ENCODE measurements at regions not wholly inside any gene's neighbourhood (a gene's known extent, or its start where the extent isn't known, plus 50 kb on each side); places are given as distances from the start of the nearest gene placed in this dataset.

DNA sequence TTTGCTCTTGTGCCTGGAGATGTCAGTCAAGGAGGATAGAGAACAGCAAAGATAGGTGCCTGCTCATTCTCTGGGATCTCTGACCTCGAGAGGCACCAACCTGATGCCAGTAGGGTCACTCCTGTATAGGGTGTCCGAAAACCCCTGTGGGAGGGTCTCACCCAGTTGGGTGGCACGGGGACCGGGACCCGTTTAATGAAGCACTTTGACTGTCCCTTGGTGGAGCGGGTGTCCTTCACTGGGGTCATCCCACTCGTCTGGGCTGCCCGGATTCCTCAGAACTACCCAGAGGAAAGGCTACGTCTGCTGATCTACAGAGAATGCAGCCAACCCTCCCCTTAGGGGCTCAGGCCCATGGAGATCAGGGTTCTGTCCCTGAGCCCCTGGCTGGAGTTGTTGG is 157.6 kb downstream of the CAPZA3 start:
- Histone ChIP-seq H3K9me3 (ENCODE audit: control insufficient read depth in 1 of 2, low read length in 2 of 2) (no peaks in the 10 kb centered on the region), H3K27me3 (ENCODE audit: control insufficient read depth in 1 of 2, insufficient read depth in 2 of 2, low read length in 2 of 2) (no peaks in the 10 kb centered on the region), H3K9ac (ENCODE audit: low read depth in 1 of 2, low read length in 2 of 2) (no peak overlapping the region), H3K36me3 (ENCODE audit: control insufficient read depth in 1 of 2, insufficient read depth in 2 of 2, low read length in 2 of 2) (no peaks in the 10 kb centered on the region), H3K4me1 (ENCODE audit: control insufficient read depth in 1 of 2, insufficient read depth in 2 of 2, low read length in 2 of 2) (no peaks in the 10 kb centered on the region), H3K27ac (ENCODE audit: low read depth, low read length) (no peak overlapping the region), H3K4me3 (ENCODE audit: low read depth in 1 of 2, low read length in 2 of 2) (no peak overlapping the region)

DNA sequence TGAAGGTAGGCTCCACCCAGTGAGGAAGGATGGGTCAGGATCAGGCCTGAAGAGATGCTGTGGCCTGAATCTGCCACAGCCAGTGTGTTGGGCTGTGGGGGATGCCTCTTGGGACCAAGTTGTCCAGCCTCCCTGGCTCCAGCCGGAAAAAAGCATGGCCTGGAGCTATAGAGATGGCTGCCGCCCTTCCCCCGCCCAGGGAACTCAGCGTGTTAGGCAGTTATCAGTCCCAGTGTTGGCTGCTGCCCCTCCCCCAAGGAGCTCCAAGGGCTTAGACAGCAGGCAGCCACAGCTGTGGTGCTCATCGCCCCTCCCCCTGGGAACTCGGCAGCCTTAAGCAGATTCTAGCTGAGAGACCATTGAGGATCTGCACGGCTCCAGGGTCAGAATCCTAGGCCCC is 158.0 kb downstream of the CAPZA3 start:
- Histone ChIP-seq H3K4me3 (ENCODE audit: low read depth in 1 of 2, low read length in 2 of 2) (no peak overlapping the region), H3K27ac (ENCODE audit: low read depth, low read length) (no peak overlapping the region), H3K9me3 (ENCODE audit: control insufficient read depth in 1 of 2, low read length in 2 of 2) (no peaks in the 10 kb centered on the region), H3K9ac (ENCODE audit: low read depth in 1 of 2, low read length in 2 of 2) (no peak overlapping the region), H3K4me1 (ENCODE audit: control insufficient read depth in 1 of 2, insufficient read depth in 2 of 2, low read length in 2 of 2) (no peaks in the 10 kb centered on the region), H3K27me3 (ENCODE audit: control insufficient read depth in 1 of 2, insufficient read depth in 2 of 2, low read length in 2 of 2) (no peaks in the 10 kb centered on the region), H3K36me3 (ENCODE audit: control insufficient read depth in 1 of 2, insufficient read depth in 2 of 2, low read length in 2 of 2) (no peaks in the 10 kb centered on the region)

- Histone ChIP-seq H3K9me3 (ENCODE audit: control insufficient read depth in 1 of 2, low read length in 2 of 2) (no peaks in the 10 kb centered on the region), H3K4me3 (ENCODE audit: low read depth in 1 of 2, low read length in 2 of 2) (no peak overlapping the region)
Observed at GRCh38 chr12:18897823-18898222, 159.9 kb downstream of the CAPZA3 start.

DNA sequence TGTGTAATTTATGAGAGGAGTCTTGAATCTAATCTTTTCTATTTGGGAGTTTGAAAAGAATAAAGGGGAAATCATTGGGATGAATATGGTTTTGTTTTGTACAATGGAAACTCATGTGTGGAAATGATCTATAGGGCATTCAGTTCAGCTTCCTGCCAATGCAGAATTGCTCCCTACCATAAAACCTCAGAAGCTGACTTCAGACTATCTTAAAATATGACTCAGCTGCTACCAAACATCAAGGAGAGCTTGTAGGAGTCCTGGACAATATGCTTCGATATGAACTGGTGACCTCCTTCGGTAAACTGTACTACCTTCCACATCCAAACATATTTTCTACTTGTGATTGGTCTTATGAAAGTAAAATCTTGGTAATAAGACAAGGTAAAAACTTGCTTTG is 160.6 kb downstream of the CAPZA3 start:
- H3K36me3 ChIP-seq (ENCODE audit: control insufficient read depth in 1 of 2, insufficient read depth in 2 of 2, low read length in 2 of 2) = no peaks in the 10 kb centered on the region
- no peaks in the 10 kb centered on the region for H3K9me3 ChIP-seq (ENCODE audit: control insufficient read depth in 1 of 2, low read length in 2 of 2)
- H3K27me3 ChIP-seq (ENCODE audit: control insufficient read depth in 1 of 2, insufficient read depth in 2 of 2, low read length in 2 of 2) = no peaks in the 10 kb centered on the region
- H3K9ac ChIP-seq (ENCODE audit: low read depth in 1 of 2, low read length in 2 of 2) = no peak overlapping the region
- H3K27ac ChIP-seq (ENCODE audit: low read depth, low read length) = no peak overlapping the region
- no peak overlapping the region for H3K4me3 ChIP-seq (ENCODE audit: low read depth in 1 of 2, low read length in 2 of 2)
- no peaks in the 10 kb centered on the region for H3K4me1 ChIP-seq (ENCODE audit: control insufficient read depth in 1 of 2, insufficient read depth in 2 of 2, low read length in 2 of 2)

More at GRCh38 chr12:18897823-18898222, 159.9 kb downstream of the CAPZA3 start:
- Histone ChIP-seq H3K27me3 (ENCODE audit: control insufficient read depth in 1 of 2, insufficient read depth in 2 of 2, low read length in 2 of 2) (no peaks in the 10 kb centered on the region), H3K9ac (ENCODE audit: low read depth in 1 of 2, low read length in 2 of 2) (no peak overlapping the region), H3K36me3 (ENCODE audit: control insufficient read depth in 1 of 2, insufficient read depth in 2 of 2, low read length in 2 of 2) (no peaks in the 10 kb centered on the region), H3K4me1 (ENCODE audit: control insufficient read depth in 1 of 2, insufficient read depth in 2 of 2, low read length in 2 of 2) (no peaks in the 10 kb centered on the region), H3K27ac (ENCODE audit: low read depth, low read length) (no peak overlapping the region)

DNA sequence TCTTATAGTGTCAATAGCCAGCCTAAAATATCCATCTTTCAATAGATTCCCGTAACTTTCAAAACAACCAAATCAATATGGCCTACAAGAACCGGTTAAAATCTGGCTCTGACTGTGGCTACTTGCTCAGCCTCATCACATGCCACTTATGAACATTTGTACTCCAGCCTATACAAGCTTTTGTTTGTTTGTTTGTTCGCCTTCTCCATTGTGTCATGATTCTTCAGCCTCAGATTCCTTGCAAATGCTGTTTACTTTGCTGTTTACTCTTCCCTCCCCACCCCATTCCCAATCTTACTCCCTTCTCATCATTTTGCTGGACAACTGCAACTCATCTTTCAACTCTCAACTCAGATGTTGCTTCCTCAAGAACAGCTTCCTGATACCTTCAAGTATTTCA is 161.2 kb downstream of the CAPZA3 start:
- H3K9me3 ChIP-seq (ENCODE audit: control insufficient read depth in 1 of 2, low read length in 2 of 2) = no peaks in the 10 kb centered on the region
- no peak overlapping the region for H3K27ac ChIP-seq (ENCODE audit: low read depth, low read length)
- no peak overlapping the region for H3K9ac ChIP-seq (ENCODE audit: low read depth in 1 of 2, low read length in 2 of 2)
- H3K4me3 ChIP-seq (ENCODE audit: low read depth in 1 of 2, low read length in 2 of 2) = no peak overlapping the region
- no peaks in the 10 kb centered on the region for H3K27me3 ChIP-seq (ENCODE audit: control insufficient read depth in 1 of 2, insufficient read depth in 2 of 2, low read length in 2 of 2)
- no peaks in the 10 kb centered on the region for H3K36me3 ChIP-seq (ENCODE audit: control insufficient read depth in 1 of 2, insufficient read depth in 2 of 2, low read length in 2 of 2)
- H3K4me1 ChIP-seq (ENCODE audit: control insufficient read depth in 1 of 2, insufficient read depth in 2 of 2, low read length in 2 of 2) = no peaks in the 10 kb centered on the region

DNA sequence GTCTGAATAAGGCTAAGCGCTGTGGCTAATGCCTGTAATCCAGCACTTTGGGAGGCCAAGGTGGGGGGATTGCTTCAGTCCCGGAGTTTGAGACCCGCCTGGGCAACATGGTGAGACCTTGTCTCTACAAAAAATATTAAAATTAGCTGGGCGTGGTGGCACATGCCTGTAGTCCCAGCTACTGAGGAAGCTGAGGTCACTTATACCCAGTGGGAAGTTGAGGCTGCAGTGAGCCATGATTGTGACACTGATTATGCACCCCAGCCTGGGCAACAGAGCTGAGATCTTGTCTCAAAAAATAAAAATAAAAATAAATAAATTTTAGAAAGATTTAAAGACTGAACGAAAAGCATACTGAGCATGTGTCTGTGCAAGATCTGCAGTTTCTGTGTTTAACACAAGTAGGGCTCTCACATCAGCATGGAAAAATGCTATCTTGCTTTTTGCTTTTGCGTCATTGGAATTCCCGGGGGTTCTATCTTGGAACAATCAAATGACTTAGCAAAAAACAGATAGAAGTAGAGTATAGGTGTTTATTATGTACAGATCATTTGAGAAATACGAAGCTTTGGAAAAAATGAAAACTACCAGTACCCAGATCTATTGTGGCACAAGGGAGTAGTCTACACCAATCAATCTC is 161.9 kb downstream of the CAPZA3 start:
- H3K4me1 ChIP-seq (ENCODE audit: control insufficient read depth in 1 of 2, insufficient read depth in 2 of 2, low read length in 2 of 2) = no peaks in the 10 kb centered on the region
- no peak overlapping the region for H3K9ac ChIP-seq (ENCODE audit: low read depth in 1 of 2, low read length in 2 of 2)
- no peaks in the 10 kb centered on the region for H3K9me3 ChIP-seq (ENCODE audit: control insufficient read depth in 1 of 2, low read length in 2 of 2)
- no peaks in the 10 kb centered on the region for H3K27me3 ChIP-seq (ENCODE audit: control insufficient read depth in 1 of 2, insufficient read depth in 2 of 2, low read length in 2 of 2)
- H3K36me3 ChIP-seq (ENCODE audit: control insufficient read depth in 1 of 2, insufficient read depth in 2 of 2, low read length in 2 of 2) = no peaks in the 10 kb centered on the region
- H3K4me3 ChIP-seq (ENCODE audit: low read depth in 1 of 2, low read length in 2 of 2) = no peak overlapping the region
- H3K27ac ChIP-seq (ENCODE audit: low read depth, low read length) = no peak overlapping the region

GRCh38 chr12:18905134-18905533 is 167.2 kb downstream of the CAPZA3 start:
- Histone ChIP-seq H3K9me3 (ENCODE audit: control insufficient read depth in 1 of 2, low read length in 2 of 2) (no peaks in the 10 kb centered on the region), H3K27ac (ENCODE audit: low read depth, low read length) (no peak overlapping the region), H3K27me3 (ENCODE audit: control insufficient read depth in 1 of 2, insufficient read depth in 2 of 2, low read length in 2 of 2) (no peaks in the 10 kb centered on the region), H3K9ac (ENCODE audit: low read depth in 1 of 2, low read length in 2 of 2) (no peak overlapping the region), H3K36me3 (ENCODE audit: control insufficient read depth in 1 of 2, insufficient read depth in 2 of 2, low read length in 2 of 2) (no peaks in the 10 kb centered on the region), H3K4me1 (ENCODE audit: control insufficient read depth in 1 of 2, insufficient read depth in 2 of 2, low read length in 2 of 2) (no peaks in the 10 kb centered on the region), H3K4me3 (ENCODE audit: low read depth in 1 of 2, low read length in 2 of 2) (no peak overlapping the region)

DNA sequence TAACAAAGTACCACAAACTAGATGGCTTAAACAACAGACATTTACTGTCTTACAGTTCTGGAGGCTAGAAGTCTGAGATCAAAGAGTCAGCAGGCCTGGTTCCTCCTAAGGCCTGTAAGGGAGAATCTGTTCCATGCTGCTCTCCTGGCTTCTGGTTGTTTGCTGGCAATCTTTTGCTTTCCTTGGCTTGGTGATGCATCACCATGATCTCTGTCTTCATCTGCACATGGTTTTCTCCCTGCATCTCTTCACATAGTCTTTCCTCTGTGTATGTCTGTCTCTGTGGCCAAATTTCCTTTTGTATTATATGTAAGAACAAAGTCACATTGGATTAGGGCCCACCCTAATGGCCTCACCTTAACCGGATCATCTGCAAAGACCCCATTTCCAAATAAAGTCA is 168.5 kb downstream of the CAPZA3 start:
- H3K4me1 ChIP-seq (ENCODE audit: control insufficient read depth in 1 of 2, insufficient read depth in 2 of 2, low read length in 2 of 2) = no peaks in the 10 kb centered on the region
- no peaks in the 10 kb centered on the region for H3K36me3 ChIP-seq (ENCODE audit: control insufficient read depth in 1 of 2, insufficient read depth in 2 of 2, low read length in 2 of 2)

DNA sequence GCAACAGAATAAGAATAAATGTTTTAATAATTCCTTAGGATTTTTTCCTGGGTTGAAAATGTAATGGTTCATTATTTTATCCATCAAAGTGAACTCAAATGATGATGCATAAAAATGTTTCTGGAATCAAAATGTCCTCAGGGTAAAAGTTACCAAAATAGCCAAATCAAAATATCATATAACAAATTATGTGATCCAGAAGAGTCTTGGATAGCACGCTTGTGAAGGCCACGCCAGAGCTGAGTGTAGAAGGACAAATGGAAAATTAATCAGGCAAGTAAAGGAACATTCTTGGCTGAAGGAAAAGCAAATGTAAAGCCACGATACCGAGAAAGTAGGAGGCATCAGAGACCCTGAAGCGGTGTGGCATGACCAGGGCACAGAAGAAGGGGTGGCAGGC is 169.2 kb downstream of the CAPZA3 start:
- Histone ChIP-seq H3K9me3 (ENCODE audit: control insufficient read depth in 1 of 2, low read length in 2 of 2) (peaks cover under 1 to 1% of the 10 kb centered on the region in 2 donors), H3K4me3 (ENCODE audit: low read depth in 1 of 2, low read length in 2 of 2) (no peak overlapping the region), H3K4me1 (ENCODE audit: control insufficient read depth in 1 of 2, insufficient read depth in 2 of 2, low read length in 2 of 2) (no peaks in the 10 kb centered on the region), H3K36me3 (ENCODE audit: control insufficient read depth in 1 of 2, insufficient read depth in 2 of 2, low read length in 2 of 2) (no peaks in the 10 kb centered on the region), H3K27me3 (ENCODE audit: control insufficient read depth in 1 of 2, insufficient read depth in 2 of 2, low read length in 2 of 2) (no peaks in the 10 kb centered on the region), H3K27ac (ENCODE audit: low read depth, low read length) (no peak overlapping the region), H3K9ac (ENCODE audit: low read depth in 1 of 2, low read length in 2 of 2) (no peak overlapping the region)

More for the DNA sequence above, 168.5 kb downstream of the CAPZA3 start:
- no peak overlapping the region for H3K4me3 ChIP-seq (ENCODE audit: low read depth in 1 of 2, low read length in 2 of 2)
- no peak overlapping the region for H3K27ac ChIP-seq (ENCODE audit: low read depth, low read length)
- no peaks in the 10 kb centered on the region for H3K9me3 ChIP-seq (ENCODE audit: control insufficient read depth in 1 of 2, low read length in 2 of 2)
- no peak overlapping the region for H3K9ac ChIP-seq (ENCODE audit: low read depth in 1 of 2, low read length in 2 of 2)
- no peaks in the 10 kb centered on the region for H3K27me3 ChIP-seq (ENCODE audit: control insufficient read depth in 1 of 2, insufficient read depth in 2 of 2, low read length in 2 of 2)

- Histone ChIP-seq H3K4me3 (ENCODE audit: low read depth in 1 of 2, low read length in 2 of 2) (no peak overlapping the region), H3K27ac (ENCODE audit: low read depth, low read length) (no peak overlapping the region), H3K4me1 (ENCODE audit: control insufficient read depth in 1 of 2, insufficient read depth in 2 of 2, low read length in 2 of 2) (no peaks in the 10 kb centered on the region), H3K9me3 (ENCODE audit: control insufficient read depth in 1 of 2, low read length in 2 of 2) (peaks cover 2 to 3% of the 10 kb centered on the region in 2 donors), H3K27me3 (ENCODE audit: control insufficient read depth in 1 of 2, insufficient read depth in 2 of 2, low read length in 2 of 2) (no peaks in the 10 kb centered on the region), H3K9ac (ENCODE audit: low read depth in 1 of 2, low read length in 2 of 2) (no peak overlapping the region), H3K36me3 (ENCODE audit: control insufficient read depth in 1 of 2, insufficient read depth in 2 of 2, low read length in 2 of 2) (no peaks in the 10 kb centered on the region)
Observed at GRCh38 chr12:18907728-18908127, 169.8 kb downstream of the CAPZA3 start.

DNA sequence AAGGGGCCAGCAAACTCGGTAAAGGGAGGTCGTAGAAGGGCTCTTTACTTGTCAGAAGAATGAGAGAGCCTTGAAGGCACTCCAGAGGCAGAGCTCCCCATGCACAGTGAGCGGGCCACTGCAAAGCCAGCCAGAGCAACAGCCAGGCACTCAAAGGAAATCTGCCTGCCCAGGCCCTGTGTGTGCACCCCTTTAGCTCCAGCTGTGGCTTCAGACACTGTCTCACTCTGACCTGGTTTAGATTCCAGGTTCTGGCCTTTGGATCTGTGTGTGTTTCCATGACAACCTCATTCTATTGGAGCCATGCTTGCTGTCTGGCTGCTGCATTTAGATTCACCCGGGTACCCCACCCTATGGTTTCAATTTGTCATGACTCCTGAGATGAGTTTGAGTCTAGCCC is 170.3 kb downstream of the CAPZA3 start:
- Histone ChIP-seq H3K27me3 (ENCODE audit: control insufficient read depth in 1 of 2, insufficient read depth in 2 of 2, low read length in 2 of 2) (no peaks in the 10 kb centered on the region), H3K4me1 (ENCODE audit: control insufficient read depth in 1 of 2, insufficient read depth in 2 of 2, low read length in 2 of 2) (no peaks in the 10 kb centered on the region), H3K4me3 (ENCODE audit: low read depth in 1 of 2, low read length in 2 of 2) (no peak overlapping the region), H3K27ac (ENCODE audit: low read depth, low read length) (no peak overlapping the region), H3K36me3 (ENCODE audit: control insufficient read depth in 1 of 2, insufficient read depth in 2 of 2, low read length in 2 of 2) (no peaks in the 10 kb centered on the region), H3K9me3 (ENCODE audit: control insufficient read depth in 1 of 2, low read length in 2 of 2) (peaks cover 2 to 3% of the 10 kb centered on the region in 2 donors), H3K9ac (ENCODE audit: low read depth in 1 of 2, low read length in 2 of 2) (no peak overlapping the region)

Data from duodenal mucosa (tissue), 2 donors.